Endothelial cell of umbilical vein (primary cell): ENCODE measurements at regions not wholly inside any gene's neighbourhood (a gene's known extent, or its start where the extent isn't known, plus 50 kb on each side); places are given as distances from the start of the nearest gene placed in this dataset.

Experiments
- EZH2 ChIP-seq: IDR thresholded peaks from 2 replicates; pipeline ENCODE4 v1.6.1; 2012; ENCODE audit warnings: borderline replicate concordance, low read depth, mild to moderate bottlenecking, moderate library complexity, low read length, inconsistent platforms; ENCODE audit not compliant: severe bottlenecking
- FOS ChIP-seq: IDR thresholded peaks from 2 replicates; pipeline ENCODE4 v1.6.1; 2011; ENCODE audit warnings: mild to moderate bottlenecking, low read length, moderate library complexity, borderline replicate concordance; ENCODE audit not compliant: insufficient read depth
- POLR2A ChIP-seq: IDR thresholded peaks from 2 replicates; pipeline ENCODE4 v1.6.1; 2012; ENCODE audit warnings: low read depth, mild to moderate bottlenecking, control low read depth, low read length
- POLR2AphosphoS5 ChIP-seq: IDR thresholded peaks from 2 replicates; pipeline ENCODE4 v1.6.1; 2012; ENCODE audit warnings: low read depth, mild to moderate bottlenecking, control low read depth, low read length, moderate library complexity; ENCODE audit not compliant: insufficient read depth
- TF ChIP-seq, protein P1 (sequence below), 2 donors: IDR thresholded peaks; 1 replicate in 1 of 2; 2 replicates in 1 of 2; pipeline ENCODE4 v1.5.1; 2011; ENCODE audit warnings: low read length in 2 of 2, mild to moderate bottlenecking in 2 of 2, moderate library complexity in 2 of 2, control low read depth in 1 of 2, inconsistent platforms in 1 of 2, low read depth in 1 of 2; ENCODE audit not compliant: insufficient read depth in 1 of 2; ENCODE audit errors: extremely low read depth in 1 of 2
- TF ChIP-seq, protein P2 (sequence below): IDR thresholded peaks from 2 replicates; pipeline ENCODE4 v1.6.1; 2011; ENCODE audit not compliant: insufficient read depth, insufficient read length

GRCh38 chr18:1104181-1104881, 199.7 kb downstream of the ADCYAP1 start:
- TF ChIP-seq, protein P1, sequence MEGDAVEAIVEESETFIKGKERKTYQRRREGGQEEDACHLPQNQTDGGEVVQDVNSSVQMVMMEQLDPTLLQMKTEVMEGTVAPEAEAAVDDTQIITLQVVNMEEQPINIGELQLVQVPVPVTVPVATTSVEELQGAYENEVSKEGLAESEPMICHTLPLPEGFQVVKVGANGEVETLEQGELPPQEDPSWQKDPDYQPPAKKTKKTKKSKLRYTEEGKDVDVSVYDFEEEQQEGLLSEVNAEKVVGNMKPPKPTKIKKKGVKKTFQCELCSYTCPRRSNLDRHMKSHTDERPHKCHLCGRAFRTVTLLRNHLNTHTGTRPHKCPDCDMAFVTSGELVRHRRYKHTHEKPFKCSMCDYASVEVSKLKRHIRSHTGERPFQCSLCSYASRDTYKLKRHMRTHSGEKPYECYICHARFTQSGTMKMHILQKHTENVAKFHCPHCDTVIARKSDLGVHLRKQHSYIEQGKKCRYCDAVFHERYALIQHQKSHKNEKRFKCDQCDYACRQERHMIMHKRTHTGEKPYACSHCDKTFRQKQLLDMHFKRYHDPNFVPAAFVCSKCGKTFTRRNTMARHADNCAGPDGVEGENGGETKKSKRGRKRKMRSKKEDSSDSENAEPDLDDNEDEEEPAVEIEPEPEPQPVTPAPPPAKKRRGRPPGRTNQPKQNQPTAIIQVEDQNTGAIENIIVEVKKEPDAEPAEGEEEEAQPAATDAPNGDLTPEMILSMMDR (IDR thresholded peaks at IDR 0.05; ENCODE audit: extremely low read depth in 1 of 2, insufficient read depth in 1 of 2, low read depth in 1 of 2, low read length in 2 of 2): no peak
- TF ChIP-seq POLR2AphosphoS5 (no peak), POLR2A (no peak), FOS (no peak), EZH2 (no peak)
- TF ChIP-seq, protein P2, sequence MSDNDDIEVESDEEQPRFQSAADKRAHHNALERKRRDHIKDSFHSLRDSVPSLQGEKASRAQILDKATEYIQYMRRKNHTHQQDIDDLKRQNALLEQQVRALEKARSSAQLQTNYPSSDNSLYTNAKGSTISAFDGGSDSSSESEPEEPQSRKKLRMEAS: no peak
